ENCODE measurements at regions not wholly inside any gene's neighbourhood (a gene's known extent, or its start where the extent isn't known, plus 50 kb on each side); places are given as distances from the start of the nearest gene placed in this dataset.

DNA sequence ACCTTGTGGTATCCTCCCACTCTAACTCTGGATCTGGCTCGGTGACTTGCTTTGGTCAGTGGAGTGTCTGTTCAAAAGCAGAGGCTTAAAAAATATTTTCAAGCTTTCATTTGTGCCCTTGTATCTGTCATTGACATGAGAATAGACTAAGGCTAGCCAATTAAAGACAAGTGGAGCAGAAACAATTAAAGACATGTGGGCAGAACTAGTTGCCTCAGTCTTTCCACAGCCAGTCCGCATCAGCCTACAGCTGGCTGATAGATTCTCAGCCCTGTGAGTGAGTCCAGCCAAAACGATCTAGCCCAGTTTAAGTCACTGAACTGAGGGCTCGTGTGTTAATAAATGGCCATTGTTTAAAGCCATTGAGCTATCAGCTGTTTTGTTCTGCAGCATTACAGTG lies 185.2 kb upstream of the DGKB start:
- H3K27me3 ChIP-seq = no peaks in the 10 kb centered on the region
- no peaks in the 10 kb centered on the region for H3K9me3 ChIP-seq
- H3K36me3 ChIP-seq = no peaks in the 10 kb centered on the region
- ATAC-seq (no peak), DNase-seq (no peak)
- no peak for TF ChIP-seq CTCF (IDR thresholded peaks at IDR 0.05 in 4 of 5, conservative IDR thresholded peaks at IDR 0.05 in 1 of 5)
- no peak for TF ChIP-seq POLR2A (IDR thresholded peaks at IDR 0.05)
- intact Hi-C loops (cut with DNase I; ENCODE audit: low total_unique reads) (no loop called here), in situ Hi-C loops (cut with MboI; ENCODE audit: low sequenced_read_pairs in 4 of 4) (no loop called here)
- H3K27ac ChIP-seq = no peak overlapping the region
- no peaks in the 10 kb centered on the region for H3K4me1 ChIP-seq
- H3K4me3 ChIP-seq = no peak overlapping the region

- in situ Hi-C loops (cut with MboI; ENCODE audit: low sequenced_read_pairs in 4 of 4) = no loop called here
- DNase-seq (no peak), ATAC-seq (no peak)
- no peak for TF ChIP-seq CTCF (IDR thresholded peaks at IDR 0.05 in 4 of 5, conservative IDR thresholded peaks at IDR 0.05 in 1 of 5)
- TF ChIP-seq POLR2A (IDR thresholded peaks at IDR 0.05) = no peak
- no peaks in the 10 kb centered on the region for H3K36me3 ChIP-seq
- no peaks in the 10 kb centered on the region for H3K4me1 ChIP-seq
- no peaks in the 10 kb centered on the region for H3K27me3 ChIP-seq
- no peaks in the 10 kb centered on the region for H3K9me3 ChIP-seq
- H3K4me3 ChIP-seq = no peak overlapping the region
- H3K27ac ChIP-seq = no peak overlapping the region
- intact Hi-C loops (cut with DNase I; ENCODE audit: low total_unique reads) = no loop called here
Observed at GRCh38 chr7:15086862-15087261, 184.3 kb upstream of the DGKB start.

DNA sequence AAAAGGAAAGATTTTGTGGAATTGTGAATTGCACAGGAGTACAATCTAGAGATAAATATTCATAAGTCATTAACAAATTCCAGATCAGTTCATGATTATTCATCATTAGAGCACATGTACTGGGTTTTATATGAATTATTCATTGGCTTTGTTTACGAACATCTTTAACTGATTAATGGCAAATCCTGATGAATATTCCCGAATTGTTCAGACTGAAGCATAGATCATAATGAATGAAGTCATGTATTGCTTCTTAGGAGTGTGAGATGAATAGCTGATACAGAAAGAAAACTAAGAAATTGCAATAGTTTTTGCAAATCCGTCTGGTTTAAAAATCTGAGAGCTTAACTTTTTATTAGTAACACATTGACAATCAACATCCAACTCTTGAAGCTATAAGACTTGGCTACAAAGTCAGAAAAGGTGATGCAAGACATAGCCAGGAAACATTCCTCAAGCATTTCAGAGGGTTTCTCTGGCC lies 183.6 kb upstream of the DGKB start:
- Histone ChIP-seq H3K4me1 (no peaks in the 10 kb centered on the region), H3K9me3 (no peaks in the 10 kb centered on the region), H3K27ac (no peak overlapping the region), H3K27me3 (no peaks in the 10 kb centered on the region), H3K36me3 (no peaks in the 10 kb centered on the region), H3K4me3 (no peak overlapping the region)
- TF ChIP-seq POLR2A (IDR thresholded peaks at IDR 0.05) (no peak), CTCF (IDR thresholded peaks at IDR 0.05 in 4 of 5, conservative IDR thresholded peaks at IDR 0.05 in 1 of 5) (no peak)
- DNase-seq (no peak), ATAC-seq (no peak)
- intact Hi-C loops (cut with DNase I; ENCODE audit: low total_unique reads) (no loop called here), in situ Hi-C loops (cut with MboI; ENCODE audit: low sequenced_read_pairs in 4 of 4) (no loop called here)

- TF ChIP-seq CTCF (IDR thresholded peaks at IDR 0.05 in 4 of 5, conservative IDR thresholded peaks at IDR 0.05 in 1 of 5) (no peak), POLR2A (IDR thresholded peaks at IDR 0.05) (no peak)
- no peak overlapping the region for H3K4me3 ChIP-seq
- ATAC-seq (no peak), DNase-seq (no peak)
- no peaks in the 10 kb centered on the region for H3K36me3 ChIP-seq
- no peaks in the 10 kb centered on the region for H3K27me3 ChIP-seq
- intact Hi-C loops (cut with DNase I; ENCODE audit: low total_unique reads) (no loop called here), in situ Hi-C loops (cut with MboI; ENCODE audit: low sequenced_read_pairs in 4 of 4) (no loop called here)
- H3K4me1 ChIP-seq = no peaks in the 10 kb centered on the region
- H3K27ac ChIP-seq = no peak overlapping the region
- no peaks in the 10 kb centered on the region for H3K9me3 ChIP-seq
Observed at GRCh38 chr7:15085366-15085765, 182.8 kb upstream of the DGKB start.

GRCh38 chr7:15084368-15084767 lies 181.8 kb upstream of the DGKB start:
- H3K9me3 ChIP-seq = no peaks in the 10 kb centered on the region
- H3K36me3 ChIP-seq = no peaks in the 10 kb centered on the region
- no peaks in the 10 kb centered on the region for H3K4me1 ChIP-seq
- H3K4me3 ChIP-seq = no peak overlapping the region
- H3K27ac ChIP-seq = no peak overlapping the region
- no peak for ATAC-seq
- intact Hi-C loops (cut with DNase I; ENCODE audit: low total_unique reads) (no loop called here), in situ Hi-C loops (cut with MboI; ENCODE audit: low sequenced_read_pairs in 4 of 4) (no loop called here)
- TF ChIP-seq POLR2A (IDR thresholded peaks at IDR 0.05) = no peak
- TF ChIP-seq CTCF (IDR thresholded peaks at IDR 0.05 in 4 of 5, conservative IDR thresholded peaks at IDR 0.05 in 1 of 5) = no peak
- no peaks in the 10 kb centered on the region for H3K27me3 ChIP-seq
- DNase-seq = no peak
